ENCODE measurements at regions not wholly inside any gene's neighbourhood (a gene's known extent, or its start where the extent isn't known, plus 50 kb on each side); places are given as distances from the start of the nearest gene placed in this dataset.

DNA sequence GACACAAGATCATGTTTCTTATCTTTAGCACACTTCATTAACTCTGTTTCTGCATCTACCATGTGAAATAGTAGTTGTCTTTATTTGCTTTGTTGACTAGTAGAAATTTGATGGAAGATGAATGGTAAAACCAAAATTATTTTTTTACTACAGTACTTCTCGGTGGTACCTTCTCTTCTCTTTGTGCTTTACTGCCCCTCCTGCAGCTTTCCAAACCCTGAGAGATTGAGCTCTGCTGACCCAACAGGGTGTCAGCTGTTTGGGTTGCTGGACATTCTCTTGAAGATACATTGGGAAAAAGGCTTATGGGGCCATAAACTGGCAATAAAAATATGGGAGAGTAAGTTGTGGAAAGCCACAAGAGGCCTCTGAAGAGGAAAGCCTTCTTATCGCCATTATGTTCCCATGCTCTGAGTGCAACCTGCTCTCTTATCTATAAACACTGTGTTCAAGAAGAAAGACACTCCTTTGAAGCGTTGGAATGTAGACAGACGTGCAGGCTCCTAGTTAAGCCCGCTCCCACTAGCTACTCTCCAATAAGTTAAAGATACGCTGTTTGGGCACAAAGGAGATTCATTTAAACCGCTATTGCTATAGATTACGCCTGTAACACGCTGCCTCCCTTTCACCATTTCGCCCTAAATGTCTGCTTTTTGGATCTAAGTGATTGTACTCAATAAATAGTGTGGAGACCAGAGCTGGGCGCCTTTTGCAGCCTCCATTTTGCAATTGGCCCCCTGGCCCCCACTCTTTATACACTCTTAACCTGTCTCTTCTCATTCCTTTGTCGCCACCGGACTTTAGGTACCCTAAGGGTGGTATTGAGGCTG, 60.1 kb upstream of the PRSS16 start:
- no peak for TF ChIP-seq TAF1 (IDR thresholded peaks at IDR 0.05; ENCODE audit: borderline replicate concordance, insufficient read depth, low read length)
- no peak for TF ChIP-seq POLR2AphosphoS5 (IDR thresholded peaks at IDR 0.05; ENCODE audit: low read depth, low read length)
